Right lobe of liver (tissue), 4 donors: ENCODE measurements at regions not wholly inside any gene's neighbourhood (a gene's known extent, or its start where the extent isn't known, plus 50 kb on each side); places are given as distances from the start of the nearest gene placed in this dataset.
"Not testable (repeated sequence)": the region's sequence is repeated elsewhere in the genome, so short reads cannot be mapped to it uniquely, and the experiment has no call there.

ENCODE experiments used
- CTCF ChIP-seq, 4 donors: fragments of 200-600 bp in 3 of 4; fragments of 450-650 bp in 1 of 4; IDR thresholded peaks; one replicate each; pipeline versions ENCODE4 v1.5.1 to v1.8.0; 2016 to 2022; ENCODE audit warnings: antibody characterized with exemption in 4 of 4, mild to moderate bottlenecking in 2 of 4
- POLR2A ChIP-seq: fragments of 450-650 bp; IDR thresholded peaks from one replicate; pipeline ENCODE4 v1.6.1; 2017; ENCODE audit warnings: antibody characterized with exemption, mild to moderate bottlenecking
- donor health status: DM: no; HTN: no; CAD: no.
- donor health status: DM: no; HTN: no; CAD: no.
- donor health status: DM: no; HTN: yes; CAD: no.

GRCh38 chr15:96058852-96059103, 271.7 kb upstream of the NR2F2 start:
- TF ChIP-seq POLR2A; CTCF (IDR thresholded peaks at IDR 0.05): not testable (repeated sequence)
